GM18511 (cell line): ENCODE measurements at regions not wholly inside any gene's neighbourhood (a gene's known extent, or its start where the extent isn't known, plus 50 kb on each side); places are given as distances from the start of the nearest gene placed in this dataset.
"Not testable (repeated sequence)": the region's sequence is repeated elsewhere in the genome, so short reads cannot be mapped to it uniquely, and the experiment has no call there.

ENCODE experiments used
- ATAC-seq: cut with Tn5 transposase; IDR thresholded peaks from one replicate; pipeline ENCODE4 v1.9.1; 2021; ENCODE audit warnings: mild to moderate bottlenecking, moderate library complexity; ENCODE audit not compliant: unreplicated experiment

- ATAC-seq, result not testable (repeated sequence)
These were observed 57.4 kb downstream of the FTHL17 start for GRCh38 chrX:31014474-31014873.

- ATAC-seq, result no peak
These were observed 59.3 kb downstream of the FTHL17 start for GRCh38 chrX:31012509-31013025.

GRCh38 chrX:31007321-31007720, 64.5 kb downstream of the FTHL17 start:
- no peak for ATAC-seq

GRCh38 chrX:31006027-31006426, 65.8 kb downstream of the FTHL17 start:
- ATAC-seq, result no peak

GRCh38 chrX:30997411-30997810, 74.4 kb downstream of the FTHL17 start:
- ATAC-seq, result no peak

- no peak for ATAC-seq
These were observed 76.1 kb downstream of the FTHL17 start for GRCh38 chrX:30995705-30996104.

- ATAC-seq, result no peak
These were observed 76.7 kb downstream of the FTHL17 start for GRCh38 chrX:30995060-30995700.

GRCh38 chrX:30994018-30994417, 77.8 kb downstream of the FTHL17 start:
- ATAC-seq, result not testable (repeated sequence)

- ATAC-seq, result no peak
These were observed 79.4 kb downstream of the FTHL17 start for GRCh38 chrX:30992381-30992904.

GRCh38 chrX:30990361-30990760, 81.5 kb downstream of the FTHL17 start:
- no peak for ATAC-seq

GRCh38 chrX:30982467-30982866, 89.4 kb downstream of the FTHL17 start:
- no peak for ATAC-seq

- ATAC-seq, result no peak
These were observed 89.9 kb downstream of the FTHL17 start for GRCh38 chrX:30981968-30982367.

- ATAC-seq, result no peak
These were observed 90.2 kb upstream of the TAB3 start for GRCh38 chrX:30979271-30979670.

GRCh38 chrX:30975467-30975866, 86.4 kb upstream of the TAB3 start:
- ATAC-seq, result no peak

- no peak for ATAC-seq
These were observed 84.9 kb upstream of the TAB3 start for GRCh38 chrX:30973784-30974427.

- peak; percentile 98 for ATAC-seq
These were observed 82.9 kb upstream of the TAB3 start for GRCh38 chrX:30971774-30972603.

- ATAC-seq, result no peak
These were observed 78.5 kb upstream of the TAB3 start for GRCh38 chrX:30967516-30967915.

- ATAC-seq, result no peak
These were observed 76.7 kb upstream of the TAB3 start for GRCh38 chrX:30965767-30966166.

- ATAC-seq, result no peak
These were observed 72.5 kb upstream of the TAB3 start for GRCh38 chrX:30961387-30962174.

GRCh38 chrX:30957753-30958152, 68.7 kb upstream of the TAB3 start:
- no peak for ATAC-seq

- no peak for ATAC-seq
These were observed 66.6 kb upstream of the TAB3 start for GRCh38 chrX:30955687-30956086.
